HG03575 (cell line): ENCODE measurements at regions not wholly inside any gene's neighbourhood (a gene's known extent, or its start where the extent isn't known, plus 50 kb on each side); places are given as distances from the start of the nearest gene placed in this dataset.

Source experiments
- ATAC-seq: cut with Tn5 transposase; IDR thresholded peaks from one replicate; pipeline ENCODE4 v1.9.1; 2021; ENCODE audit not compliant: unreplicated experiment, insufficient number of reproducible peaks, low FRiP score; ENCODE audit errors: extremely low read depth

- ATAC-seq, result no peak
These were observed 899.8 kb downstream of the RAB28 start for GRCh38 chr4:12584116-12584875.

DNA sequence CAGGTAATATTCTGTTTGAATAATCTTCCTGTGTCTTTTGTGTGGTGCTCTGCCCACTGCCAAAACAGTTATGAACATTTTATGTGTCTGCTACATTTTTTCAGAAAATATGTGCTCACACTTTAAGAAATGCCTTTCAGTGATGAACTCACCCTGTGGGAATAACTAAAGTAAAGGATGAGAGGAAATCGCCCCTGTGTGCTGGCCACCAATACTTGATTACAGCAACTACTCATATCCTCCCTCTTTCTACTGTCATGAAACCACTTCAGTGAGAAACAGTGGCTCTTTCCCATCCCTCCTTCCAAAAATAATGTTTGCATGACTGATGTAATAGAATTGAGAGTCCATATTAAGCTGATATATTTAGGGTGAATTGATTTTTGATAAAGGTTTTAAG, 900.9 kb downstream of the RAB28 start:
- ATAC-seq, result no peak

DNA sequence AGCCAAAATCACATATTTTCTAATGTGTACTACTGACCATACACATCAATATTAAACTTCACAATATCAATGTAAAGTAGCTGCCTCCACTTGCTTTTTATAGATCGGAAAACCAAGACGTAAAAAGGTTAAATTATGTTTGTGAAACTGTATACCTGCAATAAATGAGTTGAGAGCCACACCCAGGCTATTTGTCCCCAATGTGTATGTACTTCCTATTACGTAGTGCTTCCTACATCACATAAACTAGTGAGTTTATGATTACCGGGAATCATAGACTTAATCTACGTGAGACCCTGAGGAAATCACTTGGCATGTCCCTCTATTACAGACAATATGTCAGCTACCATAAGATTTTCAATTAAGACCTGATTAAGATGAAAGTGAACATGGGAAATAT, 903.4 kb downstream of the RAB28 start:
- ATAC-seq, result no peak

GRCh38 chr4:12579172-12579571, 905.0 kb downstream of the RAB28 start:
- no peak for ATAC-seq

DNA sequence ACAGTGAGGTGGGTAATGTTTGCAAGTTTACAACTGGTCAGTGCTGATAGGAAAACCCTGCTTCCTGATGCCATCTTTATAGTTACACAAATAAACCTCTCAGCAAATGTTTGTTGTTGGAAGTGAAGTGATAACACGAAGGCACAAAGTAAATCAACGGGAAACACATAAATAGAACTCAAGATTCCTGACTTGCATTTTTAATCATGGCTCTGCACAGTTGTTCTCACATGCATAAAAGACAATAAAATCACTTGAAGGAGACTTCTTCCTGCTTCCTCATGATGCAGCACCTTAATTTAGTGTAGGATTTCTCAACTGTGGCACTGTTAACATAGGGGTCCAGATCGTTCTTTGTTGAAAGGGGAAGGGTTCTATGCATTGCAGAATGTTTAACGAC, 907.7 kb downstream of the RAB28 start:
- ATAC-seq, result no peak

- ATAC-seq, result no peak
These were observed 910.4 kb downstream of the RAB28 start for GRCh38 chr4:12573716-12574115.

GRCh38 chr4:12562476-12563140, 921.5 kb downstream of the RAB28 start:
- no peak for ATAC-seq

GRCh38 chr4:12562021-12562420, 922.1 kb downstream of the RAB28 start:
- no peak for ATAC-seq

- no peak for ATAC-seq
These were observed 929.1 kb downstream of the RAB28 start for GRCh38 chr4:12555011-12555410.

DNA sequence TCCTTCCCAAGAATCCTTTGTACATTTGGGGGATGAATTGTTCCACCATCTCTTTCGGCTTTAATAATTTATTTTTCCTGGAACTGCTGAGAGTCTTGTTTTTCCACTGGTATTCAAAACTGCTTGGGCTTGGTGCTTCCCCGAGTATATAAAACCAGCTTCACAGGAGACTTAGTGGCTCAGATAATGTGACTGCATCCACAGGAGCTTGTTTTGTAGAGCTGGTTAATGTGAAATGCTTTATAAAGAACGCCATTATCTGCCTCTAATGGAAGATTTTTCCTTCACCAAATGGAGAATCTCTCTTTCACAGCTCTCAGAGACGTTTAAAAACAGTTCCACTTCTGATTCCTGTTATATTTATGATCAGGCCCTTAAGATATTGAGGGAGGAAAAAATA, 935.5 kb downstream of the RAB28 start:
- ATAC-seq, result no peak

GRCh38 chr4:12545812-12546211, 938.3 kb downstream of the RAB28 start:
- ATAC-seq, result no peak

DNA sequence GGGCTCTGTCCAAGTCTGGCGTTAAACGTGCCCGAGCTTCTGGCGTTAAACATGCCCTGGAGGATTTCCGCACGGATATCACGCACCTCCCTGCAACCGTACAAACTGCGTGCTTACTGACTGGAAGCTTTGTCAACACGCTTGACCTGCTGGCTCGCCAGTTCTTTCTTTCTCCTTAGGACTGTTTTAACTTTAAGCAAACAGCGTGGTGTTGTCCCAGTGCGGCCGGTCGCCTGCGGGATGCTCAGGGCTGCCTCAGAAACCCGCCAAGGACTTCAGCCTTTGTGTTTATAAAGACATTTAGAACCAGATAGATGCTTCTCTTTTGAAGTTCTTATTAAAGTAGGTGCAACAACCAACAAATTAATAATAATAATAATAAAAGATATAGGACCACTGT, 946.0 kb downstream of the RAB28 start:
- ATAC-seq, result no peak

- no peak for ATAC-seq
These were observed 949.5 kb downstream of the RAB28 start for GRCh38 chr4:12534684-12535083.

DNA sequence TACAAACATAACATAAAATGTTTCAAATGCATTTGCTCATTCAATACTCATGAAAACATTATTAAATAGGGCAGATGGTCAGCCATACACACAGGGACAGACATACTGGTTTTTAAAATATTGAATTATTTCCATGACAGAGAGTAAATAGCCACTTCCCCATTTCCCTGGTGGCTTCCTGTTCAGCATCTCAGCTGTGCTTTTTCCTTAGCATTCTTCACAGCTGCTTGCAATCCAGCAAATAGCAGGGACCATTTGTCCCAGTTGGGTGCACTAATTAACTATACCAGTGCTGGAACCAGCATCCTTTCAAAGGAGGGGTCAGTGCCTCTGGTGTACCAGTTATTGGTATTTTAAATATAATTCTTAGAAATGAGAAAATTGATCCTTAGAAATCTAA, 964.7 kb downstream of the RAB28 start:
- ATAC-seq, result no peak

DNA sequence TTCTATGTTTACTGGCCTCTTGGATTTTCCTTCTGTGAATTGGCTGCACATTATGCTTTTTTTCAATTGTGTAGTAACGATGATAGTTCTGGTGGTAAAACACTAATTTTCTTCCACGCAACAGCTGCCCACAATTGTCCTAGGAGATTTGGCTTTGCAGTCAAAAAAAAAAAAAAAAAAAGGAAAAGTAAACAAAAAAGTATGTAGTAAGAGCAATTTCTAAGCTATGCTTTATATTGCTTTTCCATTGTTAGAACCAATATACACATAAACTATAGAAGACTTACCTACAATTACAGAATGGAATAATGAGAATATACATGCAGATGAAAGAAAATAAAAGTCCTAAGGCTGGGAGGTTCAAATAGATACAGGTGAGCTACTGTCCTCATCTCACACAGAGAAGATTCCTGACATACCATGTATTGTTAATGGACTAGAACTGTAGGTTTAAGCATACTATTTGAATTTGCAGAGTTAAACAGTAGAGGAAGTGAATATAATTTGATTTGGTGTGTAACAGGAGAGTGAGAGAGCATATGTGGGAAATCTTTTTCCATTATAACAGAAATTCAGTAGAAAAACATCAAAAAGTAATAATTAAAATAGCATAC, 976.2 kb downstream of the RAB28 start:
- ATAC-seq, result no peak

DNA sequence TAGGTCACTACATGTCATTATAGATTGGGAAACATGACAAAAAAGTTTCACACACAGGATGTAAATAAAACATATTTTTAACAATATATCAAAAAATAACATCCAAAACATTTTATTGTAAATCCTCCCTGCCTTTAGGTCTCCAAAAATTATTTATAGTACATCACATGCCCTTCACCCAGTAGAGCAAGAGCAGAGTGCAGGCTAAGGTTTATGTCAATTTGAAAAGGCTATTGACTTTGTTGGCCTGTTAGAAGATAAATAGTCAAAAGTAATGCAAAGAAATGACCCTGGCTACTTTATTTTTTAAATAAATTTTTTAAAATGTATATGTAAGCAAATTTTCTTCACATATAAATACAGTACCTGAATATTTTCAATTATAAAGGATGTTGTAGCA, 983.7 kb downstream of the RAB28 start:
- no peak for ATAC-seq

GRCh38 chr4:12499693-12500092, 984.4 kb downstream of the RAB28 start:
- no peak for ATAC-seq

- ATAC-seq, result no peak
These were observed 988.9 kb downstream of the RAB28 start for GRCh38 chr4:12495211-12495610.

- no peak for ATAC-seq
These were observed 991.3 kb downstream of the RAB28 start for GRCh38 chr4:12492730-12493393.

DNA sequence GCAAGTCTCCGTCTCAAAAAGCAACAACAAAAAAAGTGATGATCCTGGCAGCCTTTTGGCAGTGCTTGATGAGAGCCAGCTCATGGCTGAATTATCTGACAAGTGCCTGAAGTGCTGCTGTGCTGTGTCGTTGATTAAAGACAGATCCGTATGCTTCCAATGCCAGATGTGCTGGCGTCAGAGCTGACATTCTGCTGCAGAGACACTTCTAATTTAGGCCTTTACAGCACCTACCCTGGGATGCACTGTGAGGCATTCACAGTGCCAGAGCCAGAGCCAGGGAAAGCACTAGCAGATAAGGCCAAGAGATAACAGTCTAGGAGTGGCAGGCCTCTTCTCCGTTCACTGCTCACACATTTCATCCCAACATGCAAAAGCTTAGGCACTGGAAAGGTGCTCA, 995.5 kb downstream of the RAB28 start:
- ATAC-seq, result no peak
